HG03066 (cell line): ENCODE measurements at regions not wholly inside any gene's neighbourhood (a gene's known extent, or its start where the extent isn't known, plus 50 kb on each side); places are given as distances from the start of the nearest gene placed in this dataset.
"Not testable (repeated sequence)": the region's sequence is repeated elsewhere in the genome, so short reads cannot be mapped to it uniquely, and the experiment has no call there.

ENCODE experiments used
- ATAC-seq: cut with Tn5 transposase; IDR thresholded peaks from one replicate; pipeline ENCODE4 v1.9.1; 2021; ENCODE audit warnings: low read depth; ENCODE audit not compliant: unreplicated experiment

- no peak for ATAC-seq
These were observed 474.0 kb upstream of the MGAT4C start for GRCh38 chr12:86730233-86730632.

- no peak for ATAC-seq
These were observed 473.5 kb upstream of the MGAT4C start for GRCh38 chr12:86729739-86730138.

- ATAC-seq, result no peak
These were observed 471.0 kb upstream of the MGAT4C start for GRCh38 chr12:86727160-86727559.

- no peak for ATAC-seq
These were observed 468.5 kb upstream of the MGAT4C start for GRCh38 chr12:86724716-86725115.

- no peak for ATAC-seq
These were observed 467.1 kb upstream of the MGAT4C start for GRCh38 chr12:86723326-86723725.

- ATAC-seq, result no peak
These were observed 465.7 kb upstream of the MGAT4C start for GRCh38 chr12:86721713-86722397.

GRCh38 chr12:86719381-86719780 is 463.2 kb upstream of the MGAT4C start:
- no peak for ATAC-seq

GRCh38 chr12:86713121-86713520 is 456.9 kb upstream of the MGAT4C start:
- ATAC-seq, result no peak

- ATAC-seq, result no peak
These were observed 456.2 kb upstream of the MGAT4C start for GRCh38 chr12:86712425-86712843.

- no peak for ATAC-seq
These were observed 455.5 kb upstream of the MGAT4C start for GRCh38 chr12:86711731-86712130.

- no peak for ATAC-seq
These were observed 453.9 kb upstream of the MGAT4C start for GRCh38 chr12:86710109-86710508.

GRCh38 chr12:86709017-86709416 is 452.8 kb upstream of the MGAT4C start:
- ATAC-seq, result not testable (repeated sequence)

GRCh38 chr12:86698641-86698980 is 442.4 kb upstream of the MGAT4C start:
- no peak for ATAC-seq

- ATAC-seq, result no peak
These were observed 441.9 kb upstream of the MGAT4C start for GRCh38 chr12:86697916-86698640.

GRCh38 chr12:86683568-86684304 is 427.5 kb upstream of the MGAT4C start:
- no peak for ATAC-seq

- ATAC-seq, result no peak
These were observed 424.9 kb upstream of the MGAT4C start for GRCh38 chr12:86681060-86681459.

GRCh38 chr12:86675197-86675596 is 419.0 kb upstream of the MGAT4C start:
- ATAC-seq, result no peak

GRCh38 chr12:86670986-86671385 is 414.8 kb upstream of the MGAT4C start:
- no peak for ATAC-seq

GRCh38 chr12:86669010-86669409 is 412.8 kb upstream of the MGAT4C start:
- no peak for ATAC-seq

- no peak for ATAC-seq
These were observed 410.1 kb upstream of the MGAT4C start for GRCh38 chr12:86666316-86666715.

- ATAC-seq, result no peak
These were observed 407.5 kb upstream of the MGAT4C start for GRCh38 chr12:86663716-86664115.

- ATAC-seq, result no peak
These were observed 407.0 kb upstream of the MGAT4C start for GRCh38 chr12:86663173-86663572.
